ENCODE measurements at regions not wholly inside any gene's neighbourhood (a gene's known extent, or its start where the extent isn't known, plus 50 kb on each side); places are given as distances from the start of the nearest gene placed in this dataset.

- no peak for ATAC-seq (replicated peaks in 6 of 8)
- Histone ChIP-seq H3K4me3 (no peak overlapping the region), H3K27ac (no peak overlapping the region), H3K4me1 (replicated peaks in 1 of 2) (no peaks in the 10 kb centered on the region)
- in situ Hi-C loops (cut with MboI; ENCODE audit: low pct_unique_long_range_greater_than_20kb in 2 of 9, low sequenced_read_pairs in 9 of 9, unreplicated experiment in 9 of 9): no loop called here
- WGBS, 10 experiments: 0 to 100% (median 74%) methylated on average over 1 of the region's 1 CpG; no CpG with 5 or more reads in 2 of the 10 experiments
Observed at GRCh38 chr13:91099877-91100276, 247.6 kb upstream of the MIR17HG start.

- in situ Hi-C loops (cut with MboI; ENCODE audit: low pct_unique_long_range_greater_than_20kb in 2 of 9, low sequenced_read_pairs in 9 of 9, unreplicated experiment in 9 of 9): no loop called here
- no peak for ATAC-seq (replicated peaks in 6 of 8)
Observed at GRCh38 chr13:91100944-91101343, 246.5 kb upstream of the MIR17HG start.

GRCh38 chr13:91101381-91101780 is 246.1 kb upstream of the MIR17HG start:
- no peak overlapping the region for H3K27ac ChIP-seq
- no peaks in the 10 kb centered on the region for H3K4me1 ChIP-seq (replicated peaks in 1 of 2)
- H3K4me3 ChIP-seq: no peak overlapping the region
- no peak for ATAC-seq (replicated peaks in 6 of 8)
- in situ Hi-C loops (cut with MboI; ENCODE audit: low pct_unique_long_range_greater_than_20kb in 2 of 9, low sequenced_read_pairs in 9 of 9, unreplicated experiment in 9 of 9): no loop called here
- 0 to 88% (median 40%) methylated on average over 1 to 2 of the region's 2 CpGs; no CpG with 5 or more reads in 1 of the 10 experiments for WGBS, 10 experiments

More at GRCh38 chr13:91100944-91101343, 246.5 kb upstream of the MIR17HG start:
- Histone ChIP-seq H3K4me1 (replicated peaks in 1 of 2) (no peaks in the 10 kb centered on the region), H3K4me3 (no peak overlapping the region), H3K27ac (no peak overlapping the region)

- 2 to 100% (median 88%) methylated on average over 1 to 3 of the region's 3 CpGs for WGBS, 10 experiments
- in situ Hi-C loops (cut with MboI; ENCODE audit: low pct_unique_long_range_greater_than_20kb in 2 of 9, low sequenced_read_pairs in 9 of 9, unreplicated experiment in 9 of 9): no loop called here
- H3K4me1 ChIP-seq (replicated peaks in 1 of 2): no peaks in the 10 kb centered on the region
- no peak overlapping the region for H3K27ac ChIP-seq
- ATAC-seq (replicated peaks in 6 of 8): no peak
- H3K4me3 ChIP-seq: no peak overlapping the region
Observed at GRCh38 chr13:91105270-91105669, 242.2 kb upstream of the MIR17HG start.

- Histone ChIP-seq H3K4me3 (no peak overlapping the region), H3K27ac (no peak overlapping the region), H3K4me1 (replicated peaks in 1 of 2) (no peaks in the 10 kb centered on the region)
- ATAC-seq (replicated peaks in 6 of 8): no peak
- in situ Hi-C loops (cut with MboI; ENCODE audit: low pct_unique_long_range_greater_than_20kb in 2 of 9, low sequenced_read_pairs in 9 of 9, unreplicated experiment in 9 of 9): no loop called here
- WGBS, 10 experiments: 0 to 96% (median 72%) methylated on average over 1 to 2 of the region's 2 CpGs; no CpG with 5 or more reads in 2 of the 10 experiments
Observed at GRCh38 chr13:91106565-91106964, 240.9 kb upstream of the MIR17HG start.

- Histone ChIP-seq H3K27ac (no peak overlapping the region), H3K4me3 (no peak overlapping the region), H3K4me1 (replicated peaks in 1 of 2) (peaks cover 0 to 13% of the 10 kb centered on the region in 2 donors)
- ATAC-seq (replicated peaks in 6 of 8): no peak
- WGBS, 10 experiments: 0 to 100% (median 80%) methylated on average over 1 of the region's 1 CpG; no CpG with 5 or more reads in 3 of the 10 experiments
- in situ Hi-C loops (cut with MboI; ENCODE audit: low pct_unique_long_range_greater_than_20kb in 2 of 9, low sequenced_read_pairs in 9 of 9, unreplicated experiment in 9 of 9): no loop called here
Observed at GRCh38 chr13:91108315-91108714, 239.2 kb upstream of the MIR17HG start.

- in situ Hi-C loops (cut with MboI; ENCODE audit: low pct_unique_long_range_greater_than_20kb in 2 of 9, low sequenced_read_pairs in 9 of 9, unreplicated experiment in 9 of 9): no loop called here
- 11 to 82% (median 61%) methylated on average over 2 to 6 of the region's 6 CpGs for WGBS, 10 experiments
Observed at GRCh38 chr13:91111476-91112200, 235.8 kb upstream of the MIR17HG start.

GRCh38 chr13:91112201-91112923 is 235.1 kb upstream of the MIR17HG start:
- in situ Hi-C loops (cut with MboI; ENCODE audit: low pct_unique_long_range_greater_than_20kb in 2 of 9, low sequenced_read_pairs in 9 of 9, unreplicated experiment in 9 of 9): no loop called here
- Histone ChIP-seq H3K27ac (no peak overlapping the region), H3K4me1 (replicated peaks in 1 of 2) (peaks cover 0 to 13% of the 10 kb centered on the region in 2 donors), H3K4me3 (no peak overlapping the region)
- peak in 1 of 8 experiments; percentile 33 for ATAC-seq (replicated peaks in 6 of 8)
- 0 to 91% (median 70%) methylated on average over 5 to 7 of the region's 7 CpGs for WGBS, 10 experiments

More at GRCh38 chr13:91111476-91112200, 235.8 kb upstream of the MIR17HG start:
- ATAC-seq (replicated peaks in 6 of 8): no peak
- Histone ChIP-seq H3K27ac (no peak overlapping the region), H3K4me3 (no peak overlapping the region), H3K4me1 (replicated peaks in 1 of 2) (peaks cover 0 to 13% of the 10 kb centered on the region in 2 donors)

- ATAC-seq (replicated peaks in 6 of 8): no peak
- 0 to 100% (median 86%) methylated on average over 1 of the region's 1 CpG; no CpG with 5 or more reads in 2 of the 10 experiments for WGBS, 10 experiments
- Histone ChIP-seq H3K27ac (no peak overlapping the region), H3K4me3 (no peak overlapping the region), H3K4me1 (replicated peaks in 1 of 2) (peaks cover 0 to 14% of the 10 kb centered on the region in 2 donors)
- in situ Hi-C loops (cut with MboI; ENCODE audit: low pct_unique_long_range_greater_than_20kb in 2 of 9, low sequenced_read_pairs in 9 of 9, unreplicated experiment in 9 of 9): no loop called here
Observed at GRCh38 chr13:91112924-91113277, 234.6 kb upstream of the MIR17HG start.

- ATAC-seq (replicated peaks in 6 of 8): no peak
- 0 to 100% (median 62%) methylated on average over 1 of the region's 1 CpG for WGBS, 10 experiments
- H3K4me3 ChIP-seq: no peak overlapping the region
- H3K27ac ChIP-seq: no peak overlapping the region
- in situ Hi-C loops (cut with MboI; ENCODE audit: low pct_unique_long_range_greater_than_20kb in 2 of 9, low sequenced_read_pairs in 9 of 9, unreplicated experiment in 9 of 9): no loop called here
- peaks cover 0 to 17% of the 10 kb centered on the region in 2 donors for H3K4me1 ChIP-seq (replicated peaks in 1 of 2)
Observed at GRCh38 chr13:91115776-91116175, 231.7 kb upstream of the MIR17HG start.

- ATAC-seq (replicated peaks in 6 of 8): no peak
- no peak overlapping the region for H3K4me3 ChIP-seq
- in situ Hi-C loops (cut with MboI; ENCODE audit: low pct_unique_long_range_greater_than_20kb in 2 of 9, low sequenced_read_pairs in 9 of 9, unreplicated experiment in 9 of 9): no loop called here
- peaks cover 0 to 12% of the 10 kb centered on the region in 2 donors for H3K4me1 ChIP-seq (replicated peaks in 1 of 2)
- 0 to 92% (median 55%) methylated on average over 1 to 2 of the region's 2 CpGs for WGBS, 10 experiments
- H3K27ac ChIP-seq: no peak overlapping the region
Observed at GRCh38 chr13:91117351-91117750, 230.1 kb upstream of the MIR17HG start.

- ATAC-seq (replicated peaks in 6 of 8): no peak
- whole genome bisulfite sequencing, 10 experiments: 5 to 100% (median 88%) methylated on average over 2 to 3 of the region's 3 CpGs
- H3K27ac ChIP-seq: no peak overlapping the region
- peaks cover 0 to 4% of the 10 kb centered on the region in 2 donors for H3K4me1 ChIP-seq (replicated peaks in 1 of 2)
- in situ Hi-C loops (cut with MboI; ENCODE audit: low pct_unique_long_range_greater_than_20kb in 2 of 9, low sequenced_read_pairs in 9 of 9, unreplicated experiment in 9 of 9): no loop called here
- no peak overlapping the region for H3K4me3 ChIP-seq
Observed at GRCh38 chr13:91119643-91120042, 227.8 kb upstream of the MIR17HG start.

- 0 to 100% (median 67%) methylated on average over 1 of the region's 1 CpG; no CpG with 5 or more reads in 2 of the 10 experiments for WGBS, 10 experiments
- in situ Hi-C loops (cut with MboI; ENCODE audit: low pct_unique_long_range_greater_than_20kb in 2 of 9, low sequenced_read_pairs in 9 of 9, unreplicated experiment in 9 of 9): no loop called here
- H3K4me3 ChIP-seq: no peak overlapping the region
Observed at GRCh38 chr13:91122766-91123165, 224.7 kb upstream of the MIR17HG start.

More at GRCh38 chr13:91122766-91123165, 224.7 kb upstream of the MIR17HG start:
- ATAC-seq (replicated peaks in 6 of 8): no peak
- no peak overlapping the region for H3K27ac ChIP-seq
- H3K4me1 ChIP-seq (replicated peaks in 1 of 2): peaks cover 0 to 4% of the 10 kb centered on the region in 2 donors
